Stomach (tissue), 8 donors: ENCODE measurements at regions not wholly inside any gene's neighbourhood (a gene's known extent, or its start where the extent isn't known, plus 50 kb on each side); places are given as distances from the start of the nearest gene placed in this dataset.

Source experiments
- DNase-seq, 2 donors: peaks; one replicate each; pipeline versions ENCODE4 v3.0.0 to v3.0.0-alpha.2; 2013 to 2019
- H3K27ac ChIP-seq, 5 donors: fragments of 200-600 bp in 4 of 5; sonication (generic) in 4 of 5; one replicate each; pipeline ENCODE4 v1.5.1; 2013 to 2019; ENCODE audit warnings: mild to moderate bottlenecking in 1 of 5, moderate library complexity in 1 of 5
- H3K27me3 ChIP-seq, 3 donors: fragments of 200-600 bp; sonication (generic); one replicate each; pipeline ENCODE4 v1.5.1; 2017 to 2019; ENCODE audit warnings: mixed run types in 1 of 3
- H3K36me3 ChIP-seq, 4 donors: fragments of 200-600 bp; sonication (generic); 1 replicate in 3 of 4; 2 replicates in 1 of 4; pipeline ENCODE4 v1.5.1; 2016 to 2019
- H3K4me1 ChIP-seq, 4 donors: fragments of 200-600 bp; sonication (generic); one replicate each; pipeline ENCODE4 v1.5.1; 2016 to 2019
- H3K4me3 ChIP-seq, 4 donors: fragments of 200-600 bp; sonication (generic) in 3 of 4; one replicate each; pipeline ENCODE4 v1.5.1; 2016 to 2019; ENCODE audit warnings: mild to moderate bottlenecking in 1 of 4
- H3K9me3 ChIP-seq, 4 donors: fragments of 200-600 bp; sonication (generic); one replicate each; pipeline ENCODE4 v1.5.1; 2016 to 2019
- EP300 ChIP-seq: sonication (generic); formaldehyde crosslinking; IDR thresholded peaks from one replicate; pipeline ENCODE4 v1.6.1; 2017; ENCODE audit warnings: antibody characterized with exemption
- POLR2A ChIP-seq, 4 donors: fragments of 450-650 bp; IDR thresholded peaks; one replicate each; pipeline ENCODE4 v1.6.1; 2016; ENCODE audit warnings: antibody characterized with exemption in 4 of 4, control low read depth in 2 of 4, mild to moderate bottlenecking in 1 of 4, moderate library complexity in 1 of 4
- POLR2AphosphoS5 ChIP-seq, 3 donors: sonication (generic); formaldehyde crosslinking; IDR thresholded peaks; one replicate each; pipeline ENCODE4 v1.6.1; 2016; ENCODE audit warnings: antibody characterized with exemption in 3 of 3
- WGBS, 5 donors: extraction: QIAGEN DNeasy Blood & Tissue Kit in 3 of 5; methylation state at CpG; one replicate each; pipeline versions ENCODE4 v1.1.5 to v1.1.7; 2013 to 2018; 5-methylcytosine and 5-hydroxymethylcytosine counted together
- intact Hi-C: fragments of 100-400 bp; cut with DNase I; formaldehyde crosslinking; loops from one replicate; pipeline ENCODE4 v1.15.1; 2023; ENCODE audit warnings: low total_unique reads
- TF ChIP-seq, protein P1 (sequence below), 7 experiments: fragments of 450-650 bp in 4 of 7; fragments of 200-600 bp in 3 of 7; sonication (generic) in 3 of 7; IDR thresholded peaks; one replicate each; pipeline ENCODE4 v1.5.1; 2016 to 2019; ENCODE audit warnings: antibody characterized with exemption in 7 of 7, control low read depth in 2 of 7, mild to moderate bottlenecking in 1 of 7
- donor health status: healthy with polysubstance abuse.
- donor health status: Bipolar disorder and iron deficiency.
- donor health status: healthy.

GRCh38 chr14:42113358-42114069 lies 506.8 kb downstream of the LRFN5 start:
- Histone ChIP-seq H3K27ac (no peak overlapping the region), H3K9me3 (peaks cover 0 to 47% (median 25%) of the 10 kb centered on the region in 4 donors), H3K36me3 (no peaks in the 10 kb centered on the region), H3K4me3 (no peak overlapping the region), H3K4me1 (no peaks in the 10 kb centered on the region), H3K27me3 (no peaks in the 10 kb centered on the region)
- no peak for DNase-seq
- intact Hi-C loops = no loop called here
- WGBS, 5 donors = 78 to 93% (median 89%) methylated on average over 29 to 60 of the region's 60 CpGs
- no peak for TF ChIP-seq POLR2AphosphoS5 (IDR thresholded peaks at IDR 0.05)
- TF ChIP-seq POLR2A (IDR thresholded peaks at IDR 0.05) = no peak
- TF ChIP-seq, protein P1, sequence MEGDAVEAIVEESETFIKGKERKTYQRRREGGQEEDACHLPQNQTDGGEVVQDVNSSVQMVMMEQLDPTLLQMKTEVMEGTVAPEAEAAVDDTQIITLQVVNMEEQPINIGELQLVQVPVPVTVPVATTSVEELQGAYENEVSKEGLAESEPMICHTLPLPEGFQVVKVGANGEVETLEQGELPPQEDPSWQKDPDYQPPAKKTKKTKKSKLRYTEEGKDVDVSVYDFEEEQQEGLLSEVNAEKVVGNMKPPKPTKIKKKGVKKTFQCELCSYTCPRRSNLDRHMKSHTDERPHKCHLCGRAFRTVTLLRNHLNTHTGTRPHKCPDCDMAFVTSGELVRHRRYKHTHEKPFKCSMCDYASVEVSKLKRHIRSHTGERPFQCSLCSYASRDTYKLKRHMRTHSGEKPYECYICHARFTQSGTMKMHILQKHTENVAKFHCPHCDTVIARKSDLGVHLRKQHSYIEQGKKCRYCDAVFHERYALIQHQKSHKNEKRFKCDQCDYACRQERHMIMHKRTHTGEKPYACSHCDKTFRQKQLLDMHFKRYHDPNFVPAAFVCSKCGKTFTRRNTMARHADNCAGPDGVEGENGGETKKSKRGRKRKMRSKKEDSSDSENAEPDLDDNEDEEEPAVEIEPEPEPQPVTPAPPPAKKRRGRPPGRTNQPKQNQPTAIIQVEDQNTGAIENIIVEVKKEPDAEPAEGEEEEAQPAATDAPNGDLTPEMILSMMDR (IDR thresholded peaks at IDR 0.05) = no peak
- TF ChIP-seq EP300 = no peak

DNA sequence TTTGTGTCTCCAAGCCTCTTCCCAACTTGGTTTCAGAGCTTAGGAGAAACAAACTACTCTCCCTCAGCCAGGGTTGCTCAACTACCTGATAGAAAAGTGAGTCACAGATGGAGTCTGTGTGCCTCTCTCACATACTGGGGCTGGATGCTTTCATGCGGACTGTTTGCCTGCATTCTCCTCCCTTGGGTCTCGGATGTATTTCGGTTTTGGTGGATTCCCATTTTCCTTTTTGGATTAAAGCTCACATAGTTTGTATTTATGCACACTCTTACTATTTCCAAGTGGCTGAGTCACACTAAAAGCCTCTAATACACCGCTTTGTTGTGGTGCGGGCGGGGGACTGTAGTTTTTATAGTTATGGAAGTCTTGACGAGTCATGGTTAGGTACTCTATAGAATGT lies 505.4 kb downstream of the LRFN5 start:
- Histone ChIP-seq H3K36me3 (no peaks in the 10 kb centered on the region), H3K27ac (no peak overlapping the region), H3K4me1 (no peaks in the 10 kb centered on the region), H3K4me3 (no peak overlapping the region), H3K27me3 (no peaks in the 10 kb centered on the region), H3K9me3 (peaks cover 0 to 47% (median 25%) of the 10 kb centered on the region in 4 donors)
- no peak for DNase-seq
- TF ChIP-seq POLR2AphosphoS5 (IDR thresholded peaks at IDR 0.05) (no peak), EP300 (no peak), POLR2A (IDR thresholded peaks at IDR 0.05) (no peak)
- TF ChIP-seq, protein P1 (IDR thresholded peaks at IDR 0.05) = no peak
- intact Hi-C loops = no loop called here
- WGBS, 5 donors = 88 to 93% (median 89%) methylated on average over 7 of the region's 7 CpGs

DNA sequence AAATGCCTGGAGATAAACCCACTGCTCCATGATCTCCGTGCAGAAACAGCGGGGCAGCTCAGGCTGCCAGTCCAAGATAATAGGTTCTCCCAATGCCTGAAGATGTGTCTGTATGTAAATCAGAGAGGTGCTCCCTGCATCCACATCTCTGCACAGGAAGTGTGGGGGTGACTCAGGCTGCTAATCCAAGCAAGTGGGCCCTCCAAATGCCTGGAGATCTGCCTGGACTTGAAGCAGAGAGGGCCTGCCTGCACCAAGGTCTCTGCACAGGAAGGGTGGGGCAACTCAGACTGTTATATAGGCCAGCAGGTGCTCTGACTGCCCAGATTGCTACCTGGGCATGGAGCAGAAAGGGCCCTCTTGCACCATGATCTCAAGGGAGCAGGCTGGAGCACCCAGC lies 504.7 kb downstream of the LRFN5 start:
- Histone ChIP-seq H3K27ac (no peak overlapping the region), H3K36me3 (no peaks in the 10 kb centered on the region), H3K4me1 (no peaks in the 10 kb centered on the region), H3K4me3 (no peak overlapping the region), H3K9me3 (peaks cover 0 to 47% (median 25%) of the 10 kb centered on the region in 4 donors), H3K27me3 (no peaks in the 10 kb centered on the region)
- intact Hi-C loops = no loop called here
- TF ChIP-seq POLR2A (IDR thresholded peaks at IDR 0.05) (no peak), EP300 (no peak), POLR2AphosphoS5 (IDR thresholded peaks at IDR 0.05) (no peak)
- TF ChIP-seq, protein P1 (IDR thresholded peaks at IDR 0.05) = no peak
- WGBS, 5 donors = 88 to 91% (median 91%) methylated on average over 1 to 2 of the region's 2 CpGs; no CpG with 5 or more reads in 1 of the 5 donors
- no peak for DNase-seq

- Histone ChIP-seq H3K4me1 (no peaks in the 10 kb centered on the region), H3K27me3 (no peaks in the 10 kb centered on the region), H3K4me3 (no peak overlapping the region), H3K9me3 (peaks cover 0 to 47% (median 25%) of the 10 kb centered on the region in 4 donors), H3K36me3 (no peaks in the 10 kb centered on the region), H3K27ac (no peak overlapping the region)
- no peak for TF ChIP-seq POLR2AphosphoS5 (IDR thresholded peaks at IDR 0.05)
- TF ChIP-seq, protein P1 (IDR thresholded peaks at IDR 0.05) = no peak
- TF ChIP-seq EP300 = no peak
- no peak for TF ChIP-seq POLR2A (IDR thresholded peaks at IDR 0.05)
- intact Hi-C loops = no loop called here
- DNase-seq = no peak
- WGBS, 5 donors = 50 to 77% (median 65%) methylated on average over 1 of the region's 1 CpG
Observed at GRCh38 chr14:42110167-42110566, 503.5 kb downstream of the LRFN5 start.
